DMS79 (cell line): ENCODE measurements at regions not wholly inside any gene's neighbourhood (a gene's known extent, or its start where the extent isn't known, plus 50 kb on each side); places are given as distances from the start of the nearest gene placed in this dataset.
"Not testable (repeated sequence)": the region's sequence is repeated elsewhere in the genome, so short reads cannot be mapped to it uniquely, and the experiment has no call there.

ENCODE experiments used
- DNase-seq: peaks from one replicate; lab custom pipeline; 2025; lab: John Stamatoyannopoulos, UW

GRCh38 chr2:230593765-230594164 lies 118.9 kb upstream of the CAB39 start:
- DNase-seq, result no peak

- DNase-seq, result no peak
Measured at GRCh38 chr2:230594286-230594840, 118.3 kb upstream of the CAB39 start.

- no peak for DNase-seq
Measured at GRCh38 chr2:230599853-230600252, 112.8 kb upstream of the CAB39 start.

DNA sequence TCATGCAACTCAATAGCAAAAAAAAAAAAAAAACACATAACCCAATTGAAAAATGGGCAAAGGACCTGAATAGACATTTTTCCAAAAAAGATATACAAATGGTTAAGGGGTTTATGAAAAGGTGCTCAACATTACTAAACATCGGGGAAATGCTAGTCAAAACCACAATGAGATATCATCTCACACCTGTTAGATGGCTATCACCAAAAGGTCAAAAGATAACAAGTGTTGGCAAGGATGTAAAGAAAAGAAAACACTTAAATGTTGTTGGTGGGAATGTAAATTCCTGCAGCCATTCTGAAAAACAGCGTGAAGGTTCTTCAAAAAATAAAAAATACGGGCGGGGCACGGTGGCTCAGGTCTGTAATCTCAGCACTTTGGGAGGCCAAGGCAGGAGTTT lies 112.4 kb upstream of the CAB39 start:
- DNase-seq, result no peak

DNA sequence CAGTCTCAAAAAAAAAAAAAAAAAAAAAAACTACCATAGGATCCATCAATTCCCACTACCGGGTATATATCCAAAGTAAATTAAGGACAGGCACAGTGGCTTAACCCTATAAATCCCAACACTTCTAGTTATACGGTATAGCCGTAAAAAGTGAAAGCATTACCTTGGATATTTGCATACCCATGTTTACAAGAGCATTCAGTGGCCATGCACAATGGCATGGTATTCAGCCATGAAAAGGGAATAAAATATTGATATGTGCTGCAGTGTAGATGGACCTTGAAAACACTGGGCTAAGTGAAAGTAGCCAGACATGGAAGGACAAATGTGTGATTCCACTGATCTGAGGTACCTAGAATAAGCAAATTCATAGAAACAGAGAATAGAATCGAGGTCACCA lies 111.8 kb upstream of the CAB39 start:
- DNase-seq, result no peak

GRCh38 chr2:230601510-230601909 lies 111.1 kb upstream of the CAB39 start:
- DNase-seq, result no peak

GRCh38 chr2:230602562-230603230 lies 109.9 kb upstream of the CAB39 start:
- no peak for DNase-seq

DNA sequence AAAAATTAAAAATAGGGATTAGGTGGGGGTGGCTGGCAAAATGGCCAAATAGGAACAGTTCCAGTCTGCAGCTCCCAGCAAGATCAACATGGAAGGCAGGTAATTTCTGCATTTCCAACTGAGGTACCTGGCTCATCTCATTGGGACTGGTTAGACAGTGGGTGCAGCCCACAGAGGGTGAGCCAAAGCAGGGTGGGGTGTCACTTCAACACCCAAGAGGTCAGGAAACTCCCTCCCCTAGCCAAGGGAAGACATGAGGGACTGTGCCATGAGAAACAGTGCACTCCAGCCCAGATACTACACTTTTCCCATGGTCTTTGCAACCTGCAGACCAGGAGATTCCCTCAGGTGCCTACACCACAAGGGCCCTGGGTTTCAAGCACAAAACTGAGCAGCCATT lies 109.3 kb upstream of the CAB39 start:
- not testable (repeated sequence) for DNase-seq

GRCh38 chr2:230604158-230604557 lies 108.5 kb upstream of the CAB39 start:
- not testable (repeated sequence) for DNase-seq

DNA sequence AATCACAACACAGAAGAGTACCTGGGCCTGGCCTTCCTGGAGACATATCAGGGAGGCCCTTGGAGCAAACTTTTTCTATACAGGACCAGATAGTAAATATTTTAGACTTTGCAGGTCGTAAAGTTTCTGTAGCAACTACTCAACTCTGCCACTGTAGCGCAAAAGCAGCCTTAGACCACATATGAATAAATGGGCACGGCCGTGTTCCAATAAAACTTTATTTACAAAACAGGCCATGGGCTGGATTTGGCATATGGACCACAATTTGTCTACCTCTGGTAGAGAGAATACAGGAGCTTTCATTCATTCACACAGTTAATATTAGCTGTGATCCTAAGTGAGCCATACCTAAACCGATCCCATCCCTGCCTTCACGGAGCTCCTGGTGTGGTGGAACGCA lies 98.6 kb upstream of the CAB39 start:
- no peak for DNase-seq

GRCh38 chr2:230614913-230615332 lies 97.7 kb upstream of the CAB39 start:
- no peak for DNase-seq

DNA sequence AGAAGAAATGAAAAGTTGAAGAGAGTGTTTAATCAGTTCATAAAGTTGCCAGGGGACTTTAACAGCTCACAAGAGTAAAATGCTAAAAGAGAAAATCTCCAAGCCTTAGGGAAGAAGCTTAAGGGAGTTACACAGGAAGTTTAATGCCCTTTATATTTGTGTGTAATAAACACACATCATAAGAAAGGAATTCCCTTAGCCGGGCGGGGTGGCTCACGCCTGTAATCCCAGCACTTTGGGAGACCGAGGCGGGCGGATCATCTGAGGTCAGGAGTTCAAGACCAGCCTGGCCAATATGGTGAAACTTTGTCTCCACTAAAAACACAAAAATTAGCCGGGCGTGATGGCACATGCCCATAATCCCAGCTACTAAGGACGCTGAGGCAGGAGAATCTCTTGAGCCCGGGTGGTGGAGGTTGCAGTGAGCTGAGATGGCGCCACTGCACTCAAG lies 95.4 kb upstream of the CAB39 start:
- DNase-seq, result not testable (repeated sequence)

DNA sequence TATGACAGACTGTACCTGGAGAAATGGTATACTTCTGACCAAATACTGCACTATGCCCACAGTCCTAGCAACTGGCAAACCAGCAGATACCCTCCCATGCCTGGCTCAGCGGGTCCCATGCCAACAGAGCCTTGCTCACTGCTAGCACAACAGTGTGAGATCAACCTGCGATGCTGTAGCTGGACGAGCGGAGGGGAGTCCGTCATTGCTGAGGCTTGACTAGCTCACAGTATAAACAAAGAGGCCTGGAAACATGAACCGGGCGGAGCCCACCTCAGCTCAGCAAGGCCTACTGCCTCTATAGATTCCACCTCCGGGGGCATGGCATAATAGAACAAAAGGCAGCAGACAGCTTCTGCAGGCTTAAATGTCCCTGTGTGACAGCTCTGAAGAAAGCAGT lies 93.2 kb upstream of the CAB39 start:
- no peak for DNase-seq

- not testable (repeated sequence) for DNase-seq
Measured at GRCh38 chr2:230625220-230625619, 87.4 kb upstream of the CAB39 start.

DNA sequence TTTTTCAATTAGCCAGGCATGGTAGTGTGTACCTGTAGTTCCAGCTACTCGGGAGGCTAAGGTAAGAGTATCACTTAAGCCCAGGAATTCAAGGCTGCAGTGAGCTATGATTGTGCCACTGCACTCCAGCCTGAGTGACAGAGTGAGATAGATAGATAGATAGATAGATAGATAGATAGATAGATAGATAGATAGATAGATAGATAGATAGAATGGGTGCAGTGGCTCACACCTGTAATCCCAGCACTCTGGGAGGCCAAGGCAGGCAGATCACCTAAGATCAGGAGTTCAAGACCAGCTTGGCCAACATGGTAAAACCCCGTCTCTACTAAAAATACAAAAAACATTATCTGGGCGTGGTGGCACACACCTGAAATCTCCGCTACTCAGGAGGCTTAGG lies 85.6 kb upstream of the CAB39 start:
- DNase-seq, result not testable (repeated sequence)

DNA sequence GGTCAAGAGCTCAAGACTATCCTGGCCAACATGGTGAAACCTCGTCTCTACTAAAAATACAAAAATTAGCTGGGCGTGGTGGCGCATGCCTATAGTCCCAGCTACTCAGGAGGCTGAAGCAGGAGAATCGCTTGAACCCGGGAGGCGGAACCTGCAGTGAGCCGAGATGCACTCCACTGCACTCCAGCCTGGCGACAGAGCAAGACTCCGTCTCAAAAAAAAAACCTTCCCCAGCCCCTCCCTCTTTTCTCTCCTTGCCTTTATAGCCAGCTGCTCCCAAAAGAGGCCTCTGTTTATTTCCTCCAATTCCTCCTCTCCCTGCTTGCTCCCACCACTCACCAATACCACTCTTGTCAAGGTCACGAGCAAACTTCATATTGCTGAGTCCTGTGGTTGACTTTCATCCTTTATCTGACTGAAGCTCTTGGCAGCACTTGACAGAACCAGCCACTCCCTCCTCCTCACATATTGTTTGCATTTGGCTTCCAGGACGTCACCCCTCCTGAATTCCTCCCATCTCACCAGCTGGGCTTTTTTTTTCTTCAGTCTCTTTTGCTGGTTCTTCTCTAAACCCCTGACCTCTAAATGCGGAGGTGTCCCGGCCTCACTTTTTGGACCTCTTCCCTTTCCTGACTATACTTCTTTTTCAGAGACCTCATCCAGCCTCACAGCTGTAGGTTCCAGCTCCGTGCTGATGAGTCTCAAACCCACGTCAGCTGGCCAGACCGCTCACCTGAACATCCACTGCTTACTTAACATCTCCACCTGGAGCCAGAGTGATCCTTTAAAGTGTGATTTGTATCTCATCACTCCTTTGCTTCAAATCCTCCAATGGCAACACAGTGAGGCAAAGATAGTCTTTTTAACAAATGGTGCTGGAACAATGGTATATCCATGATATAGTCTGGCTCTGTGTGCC lies 84.6 kb upstream of the CAB39 start:
- peak; percentile 22 for DNase-seq

DNA sequence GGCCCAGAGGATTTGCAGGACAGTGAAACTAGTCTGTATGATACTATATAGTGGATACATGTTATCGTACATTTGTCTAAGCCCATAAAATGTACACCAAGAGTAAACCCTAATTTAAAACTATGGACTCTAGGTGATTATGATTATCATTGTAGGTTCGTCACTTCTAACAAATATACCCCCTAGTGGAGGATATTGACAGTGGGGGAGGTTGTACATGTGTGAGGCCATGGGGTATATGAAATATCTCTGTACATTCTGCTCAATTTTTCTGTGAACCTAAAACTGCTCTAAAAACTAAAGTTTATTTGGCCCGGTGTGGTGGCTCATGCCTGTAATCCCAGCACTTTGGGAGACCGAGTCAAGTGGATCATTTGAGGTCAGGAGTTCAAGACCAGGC lies 81.2 kb upstream of the CAB39 start:
- no peak for DNase-seq

- DNase-seq, result no peak
Measured at GRCh38 chr2:230634146-230634545, 78.5 kb upstream of the CAB39 start.

- not testable (repeated sequence) for DNase-seq
Measured at GRCh38 chr2:230634721-230635313, 77.8 kb upstream of the CAB39 start.

DNA sequence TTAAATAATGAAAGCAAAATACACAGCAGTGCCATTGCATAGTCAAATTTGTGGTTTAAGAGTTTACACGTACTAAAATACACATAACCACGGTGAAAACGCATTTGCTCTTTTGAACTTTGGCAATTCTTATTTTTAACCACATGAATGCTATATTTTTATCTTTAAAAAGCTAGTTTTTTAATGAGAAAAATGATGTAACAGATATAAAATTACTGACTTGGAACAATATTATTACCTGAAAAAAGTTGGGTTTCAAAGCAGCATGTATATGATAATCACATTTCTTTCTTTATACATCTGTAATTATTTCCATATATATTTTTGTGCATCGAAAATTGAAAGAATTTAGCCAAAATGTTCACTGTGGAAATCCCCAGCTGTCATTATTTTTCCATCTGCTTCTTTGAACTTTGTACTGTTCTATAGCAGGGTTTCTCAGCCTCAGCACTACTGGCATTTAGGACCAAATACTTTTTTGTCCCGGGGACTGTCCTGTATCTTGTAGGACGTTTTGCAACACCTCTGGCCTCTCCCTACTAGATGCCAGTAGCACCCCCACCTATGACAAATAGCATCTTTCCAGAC lies 75.9 kb upstream of the CAB39 start:
- DNase-seq, result no peak

GRCh38 chr2:230637486-230637885 lies 75.2 kb upstream of the CAB39 start:
- DNase-seq, result not testable (repeated sequence)

- DNase-seq, result no peak
Measured at GRCh38 chr2:230640540-230641011, 72.1 kb upstream of the CAB39 start.
